ENCODE measurements at regions not wholly inside any gene's neighbourhood (a gene's known extent, or its start where the extent isn't known, plus 50 kb on each side); places are given as distances from the start of the nearest gene placed in this dataset.

GRCh38 chr18:51438797-51439350 lies 241.4 kb upstream of the MEX3C start (continued):
- TF ChIP-seq KDM5A (IDR thresholded peaks at IDR 0.05; ENCODE audit: low read length) = no peak
